Heart right ventricle (tissue), 16 donors: ENCODE measurements at regions not wholly inside any gene's neighbourhood (a gene's known extent, or its start where the extent isn't known, plus 50 kb on each side); places are given as distances from the start of the nearest gene placed in this dataset.

Experiments used
- ATAC-seq, 8 donors: fragments of 200-7000 bp; cut with Tn5 transposase; one replicate each; pipeline ENCODE4 v1.9.1; 2020; ENCODE audit warnings: mild to moderate bottlenecking in 8 of 8, moderate library complexity in 8 of 8, moderate number of reproducible peaks in 1 of 8
- DNase-seq, 2 donors: peaks; one replicate each; pipeline ENCODE4 v3.0.0-alpha.2; 2020
- H3K27ac ChIP-seq, 10 donors: fragments of 200-600 bp; sonication (generic) in 2 of 10; one replicate each; pipeline versions ENCODE4 v1.5.0 to v1.8.0; 2020 to 2022; ENCODE audit warnings: mild to moderate bottlenecking in 3 of 10
- H3K27me3 ChIP-seq, 7 donors: fragments of 200-600 bp; one replicate each; pipeline ENCODE4 v1.8.0; 2021 to 2022; ENCODE audit warnings: mild to moderate bottlenecking in 2 of 7
- H3K36me3 ChIP-seq, 9 donors: fragments of 200-600 bp; sonication (generic) in 1 of 9; one replicate each; pipeline versions ENCODE4 v1.5.0 to v1.8.0; 2020 to 2022; ENCODE audit warnings: mild to moderate bottlenecking in 2 of 9
- H3K4me1 ChIP-seq, 9 donors: fragments of 200-600 bp; sonication (generic) in 1 of 9; one replicate each; pipeline versions ENCODE4 v1.5.0 to v1.8.0; 2020 to 2022; ENCODE audit warnings: mild to moderate bottlenecking in 4 of 9
- H3K4me3 ChIP-seq, 10 donors: fragments of 200-600 bp; sonication (generic) in 2 of 10; one replicate each; pipeline versions ENCODE4 v1.5.0 to v1.8.0; 2020 to 2022; ENCODE audit warnings: mild to moderate bottlenecking in 7 of 10, moderate library complexity in 2 of 10
- H3K9me3 ChIP-seq, 11 donors: fragments of 200-600 bp in 10 of 11; sonication (generic) in 2 of 11; one replicate each; pipeline versions ENCODE4 v1.5.0 to v1.8.0; 2013 to 2022; ENCODE audit warnings: mild to moderate bottlenecking in 2 of 11, control low read depth in 1 of 11, moderate library complexity in 1 of 11
- CTCF ChIP-seq, 9 donors: fragments of 200-600 bp; sonication (generic) in 2 of 9; IDR thresholded peaks; one replicate each; pipeline versions ENCODE4 v1.5.0 to v1.8.0; 2021 to 2022; ENCODE audit warnings: antibody characterized with exemption in 9 of 9, mild to moderate bottlenecking in 5 of 9, moderate library complexity in 1 of 9
- WGBS, 2 donors: extraction: QIAGEN DNeasy Blood & Tissue Kit; methylation state at CpG; one replicate each; pipeline ENCODE4 v1.1.7; 2013; ENCODE audit warnings: inconsistent platforms in 1 of 2; 5-methylcytosine and 5-hydroxymethylcytosine counted together
- intact Hi-C, 10 donors: fragments of 100-400 bp; cut with DNase I; formaldehyde crosslinking; loops; one replicate each; pipeline versions ENCODE4 v1.11.1 to v1.14.2; 2022
- donor health status: Arrhythmogenic right ventricular cardiomyopathy.
- donor health status: ischemic (EF 13 %, LVEDD 7.1; RV severe dilation, severe dysfunction).
- donor health status: healthy with polysubstance abuse.
- donor health status: DM: no; HTN: yes; CAD: no.
- donor health status: DM: no; HTN: no; CAD: no.
- donor health status: ischemic (EF 25% LVEDD 6.9; RV normal size, moderate dysfunction).
- donor health status: ischemic (EF 25% LVEDD 5.7; RV mildly dilated, moderate dysfunction).
- donor health status: healthy.
- donor health status: DM: yes; HTN: yes; CAD: no.
- donor health status: Ischemic cardiomyopathy.
- donor health status: ischemic (EF 35%, LVEDD 5.7; RV mildly dilated, moderate dysfunction).
- donor health status: nonischemic (EF 11% LVEDD 7.7; RV severe dilation, severe dysfunction).
- donor health status: DM: yes; HTN: yes; CAD: no.
- donor health status: PGD.
- donor health status: ischemic (EF 29% LVEDD 5.4; RV normal size, mild dysfunction).
- donor health status: nonischemic (EF 23%, LVEDD 6.1; RV moderate dilation, normal function).

- H3K4me3 ChIP-seq = no peak overlapping the region
- TF ChIP-seq CTCF (IDR thresholded peaks at IDR 0.05) = no peak
- no peaks in the 10 kb centered on the region for H3K9me3 ChIP-seq
- intact Hi-C loops = no loop called here
- ATAC-seq (no peak), DNase-seq (no peak)
- no peaks in the 10 kb centered on the region for H3K36me3 ChIP-seq
- no peak overlapping the region for H3K27ac ChIP-seq
- WGBS, 2 donors = 59 to 77% methylated on average over 2 of the region's 2 CpGs
- peaks cover 0 to 3% (median 0%) of the 10 kb centered on the region in 9 donors for H3K4me1 ChIP-seq
- H3K27me3 ChIP-seq = no peaks in the 10 kb centered on the region
Measured at GRCh38 chr3:28645149-28645548, 296.5 kb upstream of the AZI2 start.

GRCh38 chr3:28646435-28646834, 297.8 kb upstream of the AZI2 start:
- DNase-seq (no peak), ATAC-seq (no peak)
- WGBS, 2 donors = 45 to 53% methylated on average over 4 of the region's 4 CpGs
- no peak overlapping the region for H3K27ac ChIP-seq
- peaks cover 0 to 3% (median 0%) of the 10 kb centered on the region in 9 donors for H3K4me1 ChIP-seq
- H3K9me3 ChIP-seq = no peaks in the 10 kb centered on the region
- TF ChIP-seq CTCF (IDR thresholded peaks at IDR 0.05) = no peak
- no peaks in the 10 kb centered on the region for H3K36me3 ChIP-seq
- H3K4me3 ChIP-seq = no peak overlapping the region
- no peaks in the 10 kb centered on the region for H3K27me3 ChIP-seq
- intact Hi-C loops = no loop called here

- Histone ChIP-seq H3K27me3 (no peaks in the 10 kb centered on the region), H3K4me3 (no peak overlapping the region), H3K36me3 (no peaks in the 10 kb centered on the region), H3K4me1 (peaks cover 0 to 3% (median 0%) of the 10 kb centered on the region in 9 donors), H3K27ac (no peak overlapping the region), H3K9me3 (no peaks in the 10 kb centered on the region)
- ATAC-seq = no peak
- intact Hi-C loops = no loop called here
- no peak for DNase-seq
- TF ChIP-seq CTCF (IDR thresholded peaks at IDR 0.05) = no peak
- WGBS, 2 donors = 84 to 89% methylated on average over 2 of the region's 2 CpGs
Measured at GRCh38 chr3:28649266-28649665, 300.6 kb upstream of the AZI2 start.

- no peak for TF ChIP-seq CTCF (IDR thresholded peaks at IDR 0.05)
- no peaks in the 10 kb centered on the region for H3K9me3 ChIP-seq
- H3K27me3 ChIP-seq = no peaks in the 10 kb centered on the region
- H3K4me1 ChIP-seq = peaks cover 0 to 3% (median 0%) of the 10 kb centered on the region in 9 donors
- no peak overlapping the region for H3K4me3 ChIP-seq
- 73 to 76% methylated on average over 3 of the region's 3 CpGs for WGBS, 2 donors
- H3K36me3 ChIP-seq = no peaks in the 10 kb centered on the region
- H3K27ac ChIP-seq = no peak overlapping the region
- ATAC-seq (no peak), DNase-seq (no peak)
- intact Hi-C loops = no loop called here
Measured at GRCh38 chr3:28651159-28651558, 302.5 kb upstream of the AZI2 start.
